Superior temporal gyrus (tissue), 1 donor: ENCODE measurements at regions not wholly inside any gene's neighbourhood (a gene's known extent, or its start where the extent isn't known, plus 50 kb on each side); places are given as distances from the start of the nearest gene placed in this dataset.
"Not testable (repeated sequence)": the region's sequence is repeated elsewhere in the genome, so short reads cannot be mapped to it uniquely, and the experiment has no call there.

Experiments
- DNase-seq: peaks from one replicate; pipeline ENCODE4 v3.0.0-alpha.2; 2016; ENCODE audit errors: extremely low spot score

DNA sequence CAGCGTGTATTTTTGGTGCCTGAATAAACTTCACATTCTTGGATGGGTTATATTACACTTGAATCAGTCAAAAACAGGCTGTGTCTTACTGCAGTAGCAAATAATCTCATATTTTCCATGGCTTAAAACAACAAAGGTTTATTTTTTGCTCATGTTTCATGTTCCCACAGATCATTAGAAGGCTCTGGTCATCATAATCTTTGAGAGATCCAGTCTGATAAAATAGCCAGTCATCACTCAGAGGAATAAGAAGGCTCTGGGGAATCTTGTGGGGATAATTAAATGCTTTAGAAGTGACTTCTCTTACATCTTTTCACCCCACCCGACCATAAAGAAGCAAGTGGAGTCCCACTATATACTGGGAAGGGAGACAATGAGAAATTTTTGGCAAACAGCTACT lies 417.7 kb downstream of the PSAT1 start:
- DNase-seq = no peak

GRCh38 chr9:78719029-78719428 lies 422.1 kb downstream of the PSAT1 start:
- not testable (repeated sequence) for DNase-seq

- no peak for DNase-seq
Observed at GRCh38 chr9:78724896-78725295, 428.0 kb downstream of the PSAT1 start.

DNA sequence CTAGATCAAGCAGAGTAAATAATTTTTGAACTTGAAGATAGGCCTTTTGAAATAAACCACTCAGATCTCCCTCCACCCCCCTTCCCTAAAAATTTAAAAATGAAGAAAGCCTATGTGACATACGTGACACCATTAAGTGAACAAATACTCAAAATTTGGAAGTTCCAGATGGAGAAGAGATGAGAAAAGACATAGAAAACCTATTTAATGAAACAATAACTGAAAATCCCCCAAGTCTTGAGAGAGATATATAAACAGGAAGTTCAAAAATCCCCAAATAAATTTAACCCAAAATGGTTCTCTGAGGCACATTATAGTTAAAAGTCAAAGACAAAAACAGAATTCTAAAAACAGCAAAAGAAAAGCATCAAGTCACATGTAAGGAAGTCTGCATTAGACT lies 428.6 kb downstream of the PSAT1 start:
- DNase-seq = no peak

- DNase-seq = no peak
Observed at GRCh38 chr9:78745331-78745730, 448.4 kb downstream of the PSAT1 start.

DNA sequence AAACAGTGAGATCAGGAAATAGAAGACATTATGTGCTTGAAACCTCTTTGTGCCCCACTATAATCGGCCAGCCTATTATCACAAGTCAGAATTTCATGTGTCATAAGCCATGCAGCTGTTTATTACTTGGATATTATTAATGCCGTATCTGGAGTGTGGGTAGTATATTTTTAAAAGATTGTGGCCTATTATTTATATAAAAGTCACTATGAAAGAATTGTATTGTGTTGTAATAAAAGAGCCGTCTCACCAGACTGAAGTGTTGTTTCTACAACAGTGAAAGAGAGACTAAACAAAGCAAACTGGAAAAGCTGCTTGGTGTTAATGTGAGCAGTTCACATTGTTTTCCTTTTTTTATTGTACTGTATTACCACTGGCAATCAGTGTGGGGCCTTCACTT lies 449.1 kb downstream of the PSAT1 start:
- no peak for DNase-seq

GRCh38 chr9:78753039-78753438 lies 456.1 kb downstream of the PSAT1 start:
- no peak for DNase-seq

DNA sequence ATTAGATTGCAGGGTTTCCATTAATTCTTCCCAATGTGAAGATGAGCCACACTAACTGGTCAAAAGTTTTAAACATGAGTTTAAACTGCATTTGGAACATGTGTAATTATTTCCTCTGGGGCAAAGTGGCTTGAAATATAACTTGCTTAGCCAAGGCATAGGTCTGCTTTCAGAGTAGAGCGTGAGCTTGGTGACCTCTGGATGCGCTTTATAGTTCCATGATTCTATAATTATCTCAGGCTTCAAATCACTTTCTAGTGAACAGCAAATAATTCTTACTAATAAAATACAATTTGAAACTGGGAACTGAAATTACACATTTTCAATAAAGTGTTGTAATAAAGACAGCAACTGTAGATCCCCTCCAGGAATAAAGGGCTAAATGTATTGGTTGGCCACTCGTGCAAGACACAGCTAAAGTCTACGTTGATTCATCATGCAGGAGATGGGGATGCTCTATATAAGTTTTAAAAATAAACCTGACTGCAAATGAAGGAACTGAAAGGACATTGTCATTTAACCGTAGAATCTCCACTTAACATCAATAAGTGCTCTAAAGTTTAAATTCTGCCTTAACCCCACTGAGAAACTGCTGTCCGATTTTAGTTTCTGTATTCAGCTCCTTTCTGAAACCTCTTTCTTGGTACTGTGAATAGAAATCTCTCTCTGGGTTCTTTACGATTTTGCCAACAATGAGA lies 460.0 kb downstream of the PSAT1 start:
- DNase-seq = no peak

DNA sequence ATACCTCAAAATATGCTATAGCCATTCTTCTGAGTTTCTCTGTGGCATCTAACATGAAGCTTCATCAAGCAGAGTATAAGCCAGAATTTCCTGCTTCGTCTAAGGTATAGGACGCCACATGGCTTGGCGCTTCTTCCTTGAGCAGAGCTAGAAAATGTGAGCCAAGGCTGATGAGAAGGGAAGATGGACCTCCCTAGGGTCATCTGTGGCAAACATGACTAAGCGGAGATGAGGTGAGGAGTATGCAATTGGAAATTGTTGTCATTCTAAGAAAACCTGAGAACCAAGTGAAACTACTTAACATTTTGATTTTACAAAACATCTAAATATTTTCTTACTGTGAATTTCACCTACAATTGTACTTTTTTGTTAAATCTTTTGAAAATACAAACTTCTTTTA lies 466.5 kb downstream of the PSAT1 start:
- no peak for DNase-seq

- DNase-seq = no peak
Observed at GRCh38 chr9:78765861-78766260, 468.9 kb downstream of the PSAT1 start.

- DNase-seq = peak; percentile 45
Observed at GRCh38 chr9:78767490-78767889, 470.6 kb downstream of the PSAT1 start.

DNA sequence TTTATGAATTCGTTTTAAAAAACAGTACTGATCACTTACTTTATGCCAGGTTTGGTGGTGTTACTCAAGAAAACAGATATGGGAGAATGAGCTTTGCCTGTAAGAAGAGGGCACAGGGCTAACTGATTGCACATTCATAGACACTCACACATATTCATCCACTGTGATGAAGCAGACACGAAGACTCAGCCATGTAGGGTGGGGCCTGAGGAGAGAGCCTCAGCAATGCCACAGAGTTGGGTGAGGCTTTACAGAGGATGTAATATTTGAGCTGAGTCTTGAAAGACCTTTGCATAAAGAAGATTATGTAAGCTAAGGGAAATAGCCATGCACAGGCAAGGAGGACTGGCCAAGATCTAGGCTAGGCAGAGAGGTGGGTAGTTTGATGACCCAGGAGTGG lies 472.8 kb downstream of the PSAT1 start:
- DNase-seq = no peak

DNA sequence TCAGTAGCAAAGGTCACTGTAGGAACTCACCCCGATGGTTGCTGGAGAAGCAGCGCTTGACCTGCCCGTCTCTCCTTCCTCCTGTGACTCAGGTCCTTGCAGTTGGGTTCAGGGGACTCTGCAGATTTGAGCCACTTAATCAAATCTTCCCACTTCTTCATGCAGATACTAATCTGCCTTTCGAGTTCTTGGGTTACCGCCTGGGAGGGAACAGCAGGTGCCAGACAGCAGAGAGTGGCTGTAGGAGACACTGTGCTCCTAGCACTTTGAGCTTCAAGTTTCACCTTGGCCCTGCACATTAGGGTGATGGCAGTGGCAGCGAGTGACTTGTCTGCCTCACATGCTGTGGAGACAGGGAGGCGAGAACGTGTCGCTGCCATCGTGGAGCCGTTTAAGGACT lies 478.3 kb downstream of the PSAT1 start:
- no peak for DNase-seq

DNA sequence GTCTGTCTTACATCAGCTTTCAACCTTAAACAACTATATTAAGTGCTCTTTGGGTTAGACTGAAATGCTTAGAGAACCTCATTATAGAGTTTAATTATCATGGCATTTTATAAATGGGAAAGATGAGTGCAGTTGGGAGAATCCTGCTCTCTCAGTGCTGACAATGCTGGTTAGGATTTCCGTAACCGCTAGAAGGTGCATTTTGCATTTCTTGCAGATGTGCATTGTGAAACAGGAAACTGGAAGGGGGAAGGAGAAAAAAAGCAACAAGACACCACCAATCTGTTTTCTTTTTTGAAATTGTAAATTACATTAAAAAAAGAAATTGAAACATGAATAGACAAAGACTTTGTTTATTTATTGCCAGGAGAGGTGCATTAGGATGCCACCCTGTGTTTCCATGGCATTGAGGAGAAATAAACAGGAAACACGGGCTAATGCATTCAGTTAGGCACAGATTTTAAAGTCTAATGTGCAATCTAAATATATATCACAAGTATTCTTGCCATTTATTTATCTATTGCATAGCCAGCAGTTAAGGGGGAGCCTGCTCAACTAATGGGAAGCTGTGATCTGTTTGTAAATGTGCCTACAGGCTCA lies 478.9 kb downstream of the PSAT1 start:
- no peak for DNase-seq

DNA sequence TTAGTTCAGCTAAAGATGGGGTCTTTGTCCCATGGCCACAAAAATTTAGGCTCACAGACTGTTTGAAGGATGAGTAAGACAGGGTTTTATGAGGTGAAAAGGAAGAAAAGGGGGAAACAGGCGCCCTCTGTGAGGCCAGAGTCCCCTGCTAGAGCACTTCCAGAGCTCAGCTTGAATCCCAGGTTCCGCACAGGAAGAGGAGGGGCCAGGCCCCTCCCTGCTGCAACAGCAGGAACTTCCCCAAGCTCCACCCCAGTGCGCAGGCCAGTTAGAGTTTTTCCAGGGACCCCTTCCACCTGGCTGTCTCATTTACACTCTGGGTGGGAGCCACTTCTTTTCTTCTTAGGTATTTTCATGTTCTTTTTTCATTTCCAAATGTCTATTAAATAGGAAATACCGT lies 480.8 kb downstream of the PSAT1 start:
- no peak for DNase-seq

GRCh38 chr9:78778318-78778717 lies 481.4 kb downstream of the PSAT1 start:
- no peak for DNase-seq

DNA sequence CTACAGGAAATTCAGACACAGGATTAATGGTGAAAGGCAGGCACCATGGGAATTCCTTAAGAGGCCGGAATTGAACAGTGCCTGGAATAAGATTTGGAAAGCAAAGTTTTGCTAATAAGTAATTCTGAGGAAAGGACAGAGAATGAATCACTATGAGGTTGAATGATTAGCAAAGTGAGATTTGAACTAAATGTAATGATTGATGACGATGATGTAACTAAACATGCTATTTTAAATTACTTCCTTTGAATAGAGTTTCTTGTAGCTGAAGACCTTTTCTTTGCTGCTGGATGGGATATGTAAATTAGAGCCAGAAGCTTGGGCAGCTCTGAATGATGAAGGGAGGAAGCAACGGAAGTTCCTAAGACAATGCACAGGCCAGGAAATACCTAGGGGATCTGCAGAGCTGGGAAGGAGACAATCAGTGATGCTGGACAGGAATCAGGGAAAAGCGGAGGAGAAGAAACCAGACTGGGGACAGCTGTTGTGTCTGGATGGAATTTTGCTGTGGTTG lies 482.0 kb downstream of the PSAT1 start:
- DNase-seq = no peak

DNA sequence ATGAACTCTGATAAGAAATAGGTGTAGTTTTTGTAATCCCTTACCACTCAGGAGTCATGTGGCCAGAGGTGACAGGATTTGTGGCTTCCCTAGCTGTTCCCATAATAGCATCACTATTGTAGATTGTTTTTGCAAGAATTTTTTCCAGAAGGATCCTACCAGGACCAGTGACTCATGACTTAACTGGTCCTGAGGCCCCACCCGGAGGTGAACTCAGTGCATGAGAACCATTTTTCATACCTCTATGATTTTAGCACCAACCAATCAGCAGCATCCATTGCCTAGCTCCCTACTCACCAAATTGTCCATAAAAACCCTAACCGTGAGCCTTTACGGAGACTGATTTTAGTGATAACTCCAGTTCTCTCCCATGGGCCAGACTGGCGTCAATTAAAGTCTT lies 484.8 kb downstream of the PSAT1 start:
- no peak for DNase-seq

DNA sequence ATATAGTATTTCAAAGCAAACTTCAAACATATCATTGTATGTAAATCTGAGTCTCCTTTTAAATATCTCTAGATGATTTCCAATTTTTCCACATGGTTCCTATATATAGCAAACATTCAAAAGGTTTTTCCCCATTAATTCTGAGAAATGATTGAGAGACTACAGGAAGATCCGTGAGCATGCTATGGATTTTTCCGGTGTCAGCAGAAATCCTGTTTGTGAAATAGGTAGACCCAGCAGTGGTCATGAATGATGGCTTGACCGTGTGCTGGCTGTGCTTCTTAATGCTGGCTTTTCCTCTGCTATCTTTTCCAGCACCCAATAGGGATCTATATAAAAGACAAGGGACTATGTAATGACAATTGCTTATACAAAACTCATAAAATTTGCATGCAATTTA lies 485.3 kb downstream of the PSAT1 start:
- DNase-seq = no peak

DNA sequence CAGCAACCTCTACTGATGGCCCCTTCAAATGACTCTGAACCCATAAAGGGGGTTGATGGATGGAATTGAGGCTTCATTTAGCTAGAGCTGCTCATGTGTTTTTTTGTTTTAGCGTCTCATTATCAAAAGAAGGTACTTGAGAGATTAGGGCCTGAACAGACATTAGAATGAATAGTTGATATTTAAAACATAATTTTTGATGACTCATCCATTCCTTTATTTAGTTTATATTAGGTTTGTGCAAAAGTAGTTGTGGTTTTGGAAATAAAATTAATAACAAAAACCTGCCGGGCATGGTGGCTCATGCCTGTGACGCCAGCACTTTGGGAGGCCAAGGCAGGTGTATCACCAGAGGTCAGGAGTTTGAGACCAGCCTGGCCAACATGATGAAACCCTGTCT lies 485.9 kb downstream of the PSAT1 start:
- DNase-seq = no peak

DNA sequence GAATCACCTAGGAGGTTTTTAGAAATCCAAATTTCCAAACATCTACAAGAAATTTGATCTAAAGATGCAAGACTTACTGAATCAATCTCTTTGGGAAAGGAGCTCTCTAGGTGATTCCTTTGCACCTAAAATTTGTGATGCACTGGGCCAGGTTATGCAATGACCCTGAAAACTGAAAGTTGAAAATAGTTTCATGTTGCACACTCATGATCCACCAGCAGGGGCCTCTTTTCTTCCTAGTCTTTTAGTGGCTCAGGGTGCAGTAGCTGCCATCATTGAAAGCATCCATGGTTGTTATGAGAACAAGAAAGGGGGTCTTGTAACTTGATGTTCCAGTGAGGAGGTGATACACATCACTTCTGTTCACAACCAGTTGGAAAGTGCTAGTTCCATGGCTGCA lies 486.8 kb downstream of the PSAT1 start:
- no peak for DNase-seq

DNA sequence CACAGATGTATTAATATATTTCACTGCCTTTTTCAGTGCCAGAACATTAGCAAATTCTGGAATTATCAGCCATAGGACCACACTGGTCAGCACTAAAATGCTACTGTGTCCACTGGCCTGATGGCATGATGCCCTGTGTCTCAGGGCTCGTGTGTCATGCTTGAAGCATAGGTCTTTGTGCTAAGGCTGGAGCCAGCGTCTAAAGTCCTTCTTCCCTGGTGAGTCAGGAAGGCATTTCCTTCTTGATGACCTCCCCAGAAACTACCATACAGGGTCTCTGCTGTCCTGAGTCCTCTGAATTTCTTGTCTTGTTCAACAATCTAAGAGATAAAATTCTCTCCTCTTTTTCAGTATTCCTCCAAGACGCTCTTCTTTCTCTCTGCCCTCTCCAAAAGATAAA lies 489.9 kb downstream of the PSAT1 start:
- DNase-seq = no peak

GRCh38 chr9:78788101-78788500 lies 491.2 kb downstream of the PSAT1 start:
- DNase-seq = no peak

DNA sequence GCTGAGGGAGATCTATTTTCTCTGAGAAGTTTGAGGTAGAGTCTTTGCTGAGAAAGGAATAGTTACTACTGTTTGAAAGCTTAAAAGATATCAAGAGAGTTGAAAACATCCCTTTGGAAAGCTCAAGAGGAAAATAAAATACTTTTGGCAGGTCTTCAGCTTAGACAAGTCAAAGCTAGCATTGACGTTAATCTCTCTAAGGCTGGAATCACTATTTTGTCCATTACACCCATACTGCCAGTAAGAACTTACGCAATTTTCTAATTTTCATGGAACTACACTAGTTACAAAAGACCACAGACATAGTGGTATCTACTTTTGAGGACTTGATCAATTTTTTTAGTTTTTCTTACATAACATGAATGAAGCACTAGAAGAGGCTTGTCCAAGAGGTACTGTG lies 494.9 kb downstream of the PSAT1 start:
- no peak for DNase-seq
